Mononuclear cell (primary cell): ENCODE measurements at regions not wholly inside any gene's neighbourhood (a gene's known extent, or its start where the extent isn't known, plus 50 kb on each side); places are given as distances from the start of the nearest gene placed in this dataset.
"Not testable (repeated sequence)": the region's sequence is repeated elsewhere in the genome, so short reads cannot be mapped to it uniquely, and the experiment has no call there.

ENCODE experiments used
- H3K27me3 ChIP-seq: 2 replicates; pipeline ENCODE4 v1.6.0; 2011; ENCODE audit warnings: low read length, control low read depth; ENCODE audit not compliant: insufficient read depth
- H3K4me1 ChIP-seq: 2 replicates; pipeline ENCODE4 v1.5.1; 2011; ENCODE audit warnings: mild to moderate bottlenecking, low read length, control low read depth; ENCODE audit not compliant: insufficient read depth
- H3K4me3 ChIP-seq: 2 replicates; pipeline ENCODE4 v1.5.1; 2011; ENCODE audit warnings: mild to moderate bottlenecking, low read length, moderate library complexity
- H3K9me3 ChIP-seq: 2 replicates; pipeline ENCODE4 v1.5.1; 2011; ENCODE audit warnings: low read depth, mild to moderate bottlenecking, control low read depth, low read length

- Histone ChIP-seq H3K4me3 (no peak overlapping the region), H3K9me3 (no peaks in the 10 kb centered on the region), H3K27me3 (no peaks in the 10 kb centered on the region), H3K4me1 (no peaks in the 10 kb centered on the region)
Observed at GRCh38 chr22:27094633-27095308, 437.4 kb downstream of the MIAT start.

- Histone ChIP-seq H3K27me3 (peaks cover 6% of the 10 kb centered on the region), H3K4me1 (no peaks in the 10 kb centered on the region), H3K9me3 (no peaks in the 10 kb centered on the region), H3K4me3 (no peak overlapping the region)
Observed at GRCh38 chr22:27097506-27097905, 440.1 kb downstream of the MIAT start.

- Histone ChIP-seq H3K4me1 (no peaks in the 10 kb centered on the region), H3K4me3 (no peak overlapping the region), H3K27me3 (peaks cover 6% of the 10 kb centered on the region)
Observed at GRCh38 chr22:27097933-27098332, 440.5 kb downstream of the MIAT start.

GRCh38 chr22:27099946-27100722 is 442.7 kb downstream of the MIAT start:
- H3K4me1 ChIP-seq, result no peaks in the 10 kb centered on the region
- no peak overlapping the region for H3K4me3 ChIP-seq
- no peaks in the 10 kb centered on the region for H3K9me3 ChIP-seq
- peaks cover 6% of the 10 kb centered on the region for H3K27me3 ChIP-seq

More at GRCh38 chr22:27097933-27098332, 440.5 kb downstream of the MIAT start:
- no peaks in the 10 kb centered on the region for H3K9me3 ChIP-seq

GRCh38 chr22:27100789-27101188 is 443.4 kb downstream of the MIAT start:
- Histone ChIP-seq H3K4me3 (no peak overlapping the region), H3K4me1 (no peaks in the 10 kb centered on the region), H3K9me3 (no peaks in the 10 kb centered on the region), H3K27me3 (peaks cover 6% of the 10 kb centered on the region)

- Histone ChIP-seq H3K9me3 (no peaks in the 10 kb centered on the region), H3K4me3 (no peak overlapping the region), H3K4me1 (no peaks in the 10 kb centered on the region), H3K27me3 (peaks cover 6% of the 10 kb centered on the region)
Observed at GRCh38 chr22:27101288-27101687, 443.9 kb downstream of the MIAT start.

GRCh38 chr22:27104449-27104848 is 447.1 kb downstream of the MIAT start:
- Histone ChIP-seq H3K4me3 (no peak overlapping the region), H3K27me3 (peaks cover 6% of the 10 kb centered on the region), H3K4me1 (peaks cover 5% of the 10 kb centered on the region), H3K9me3 (no peaks in the 10 kb centered on the region)

- Histone ChIP-seq H3K4me3 (no peak overlapping the region), H3K4me1 (peaks cover 5% of the 10 kb centered on the region), H3K9me3 (no peaks in the 10 kb centered on the region), H3K27me3 (peaks cover 5% of the 10 kb centered on the region)
Observed at GRCh38 chr22:27105142-27106025, 448.0 kb downstream of the MIAT start.

- Histone ChIP-seq H3K4me1 (peaks cover 5% of the 10 kb centered on the region), H3K9me3 (no peaks in the 10 kb centered on the region), H3K4me3 (no peak overlapping the region), H3K27me3 (no peaks in the 10 kb centered on the region)
Observed at GRCh38 chr22:27106985-27107384, 449.6 kb downstream of the MIAT start.

- peaks cover 7% of the 10 kb centered on the region for H3K4me1 ChIP-seq
- H3K9me3 ChIP-seq, result no peaks in the 10 kb centered on the region
- no peaks in the 10 kb centered on the region for H3K27me3 ChIP-seq
- no peak overlapping the region for H3K4me3 ChIP-seq
Observed at GRCh38 chr22:27107386-27107785, 450.0 kb downstream of the MIAT start.

- Histone ChIP-seq H3K4me3 (no peak overlapping the region), H3K27me3 (no peaks in the 10 kb centered on the region), H3K4me1 (peaks cover 12% of the 10 kb centered on the region), H3K9me3 (no peaks in the 10 kb centered on the region)
Observed at GRCh38 chr22:27107824-27108223, 450.4 kb downstream of the MIAT start.

GRCh38 chr22:27108425-27109114 is 451.2 kb downstream of the MIAT start:
- peaks cover 18% of the 10 kb centered on the region for H3K4me1 ChIP-seq
- H3K9me3 ChIP-seq, result no peaks in the 10 kb centered on the region
- no peaks in the 10 kb centered on the region for H3K27me3 ChIP-seq
- H3K4me3 ChIP-seq, result no peak overlapping the region

GRCh38 chr22:27109406-27109805 is 452.0 kb downstream of the MIAT start:
- not testable (repeated sequence) for H3K9me3 ChIP-seq, H3K4me3 ChIP-seq, H3K27me3 ChIP-seq
- peaks cover 23% of the 10 kb centered on the region for H3K4me1 ChIP-seq

GRCh38 chr22:27110665-27111451 is 453.5 kb downstream of the MIAT start:
- Histone ChIP-seq H3K4me1 (peaks cover 23% of the 10 kb centered on the region), H3K9me3 (no peaks in the 10 kb centered on the region), H3K4me3 (no peak overlapping the region), H3K27me3 (no peaks in the 10 kb centered on the region)
